IMR-90 (cell line): ENCODE measurements at regions not wholly inside any gene's neighbourhood (a gene's known extent, or its start where the extent isn't known, plus 50 kb on each side); places are given as distances from the start of the nearest gene placed in this dataset.

Source experiments
- ATAC-seq: fragments of 200-7000 bp; cut with Tn5 transposase; 2 replicates; pipeline ENCODE4 v1.9.1; 2020; ENCODE audit warnings: low read depth, mild to moderate bottlenecking, moderate library complexity
- BruUV-seq: library from RNA; stranded (reverse); fragments of 400-500 nt; replicated peaks from 2 replicates; lab custom pipeline; 2021; lab: Mats Ljungman, UMichigan
- CTCF ChIA-PET: fragments of 300-600 bp; formaldehyde crosslinking; extraction: SDS; loops from one replicate; lab custom pipeline; 2021; ENCODE audit warnings: antibody characterized with exemption; lab: Yijun Ruan, JAX
- POLR2A ChIA-PET: fragments of 300-600 bp; sonication (Branson Sonifier 250); formaldehyde crosslinking; loops from one replicate; lab custom pipeline; 2022; ENCODE audit warnings: antibody characterized with exemption; ENCODE audit not compliant: unreplicated experiment; lab: Charles Lee
- DNase-seq: peaks from one replicate; pipeline ENCODE4 v3.0.0; 2013
- H2AFZ ChIP-seq: replicated peaks from 2 replicates; pipeline ENCODE3; 2013; ENCODE audit warnings: low read length, mild to moderate bottlenecking; ENCODE audit not compliant: poor library complexity
- H2AK5ac ChIP-seq: 2 replicates; pipeline ENCODE4 v1.6.1; 2013; ENCODE audit warnings: low read depth, low read length, inconsistent platforms
- H2AK9ac ChIP-seq: replicated peaks from 2 replicates; pipeline ENCODE3; 2013; ENCODE audit warnings: mild to moderate bottlenecking, low read depth, low read length, moderate library complexity; ENCODE audit not compliant: poor library complexity
- H2BK120ac ChIP-seq: 2 replicates; pipeline ENCODE4 v1.6.1; 2013; ENCODE audit warnings: low read depth, low read length, inconsistent platforms
- H2BK15ac ChIP-seq: 3 replicates; pipeline ENCODE4 v1.6.1; 2013; ENCODE audit warnings: low read depth, low read length, inconsistent platforms
- H2BK20ac ChIP-seq: 2 replicates; pipeline ENCODE4 v1.6.1; 2013; ENCODE audit warnings: low read depth, mild to moderate bottlenecking, inconsistent platforms, low read length, moderate library complexity
- H2BK5ac ChIP-seq: 2 replicates; pipeline ENCODE4 v1.6.1; 2013; ENCODE audit warnings: mild to moderate bottlenecking, low read depth, low read length, inconsistent platforms; ENCODE audit not compliant: poor library complexity, severe bottlenecking
- H3K14ac ChIP-seq: replicated peaks from 2 replicates; pipeline ENCODE4 v1.6.1; 2013; ENCODE audit warnings: low read depth, low read length, inconsistent platforms
- H3K18ac ChIP-seq: 2 replicates; pipeline ENCODE4 v1.6.1; 2013; ENCODE audit warnings: low read depth, low read length, control low read depth
- H3K23ac ChIP-seq: 2 replicates; pipeline ENCODE4 v1.6.1; 2013; ENCODE audit warnings: low read depth, low read length, inconsistent platforms
- H3K27ac ChIP-seq: 2 replicates; pipeline ENCODE4 v1.5.1; 2013; ENCODE audit warnings: mild to moderate bottlenecking, control low read depth, low read length; ENCODE audit not compliant: insufficient read depth
- H3K27me3 ChIP-seq: 2 replicates; pipeline ENCODE4 v1.6.1; 2013; ENCODE audit warnings: low read length; ENCODE audit not compliant: control insufficient read depth, insufficient read depth
- H3K36me3 ChIP-seq: 2 replicates; pipeline ENCODE4 v1.6.1; 2013; ENCODE audit warnings: low read length, mixed read lengths; ENCODE audit not compliant: control insufficient read depth, insufficient read depth
- H3K4ac ChIP-seq: 2 replicates; pipeline ENCODE4 v1.6.1; 2013; ENCODE audit warnings: low read depth, low read length, inconsistent platforms
- H3K4me1 ChIP-seq: 2 replicates; pipeline ENCODE4 v1.6.1; 2013; ENCODE audit warnings: low read length, mixed read lengths; ENCODE audit not compliant: control insufficient read depth, insufficient read depth
- H3K4me2 ChIP-seq: 2 replicates; pipeline ENCODE4 v1.6.1; 2013; ENCODE audit warnings: low read depth, mild to moderate bottlenecking, control low read depth, low read length, moderate library complexity
- H3K4me3 ChIP-seq: 2 replicates; pipeline ENCODE4 v1.5.1; 2013; ENCODE audit warnings: low read depth, mild to moderate bottlenecking, control low read depth, low read length, moderate library complexity; ENCODE audit not compliant: insufficient read depth
- H3K56ac ChIP-seq: 2 replicates; pipeline ENCODE4 v1.6.1; 2013; ENCODE audit warnings: low read length, inconsistent platforms; ENCODE audit not compliant: insufficient read depth; ENCODE audit errors: extremely low read depth
- H3K79me1 ChIP-seq, 2 experiments: 2 replicates each; pipeline ENCODE4 v1.6.1; 2013; ENCODE audit warnings: low read length in 2 of 2, inconsistent platforms in 1 of 2, low read depth in 1 of 2
- H3K9ac ChIP-seq: 2 replicates; pipeline ENCODE4 v1.6.1; 2013; ENCODE audit warnings: low read depth, low read length, control low read depth
- H3K9me1 ChIP-seq: 2 replicates; pipeline ENCODE4 v1.6.1; 2013; ENCODE audit warnings: low read length, inconsistent platforms; ENCODE audit not compliant: insufficient read depth
- H3K9me3 ChIP-seq: 2 replicates; pipeline ENCODE4 v1.6.1; 2013; ENCODE audit warnings: low read length; ENCODE audit not compliant: control insufficient read depth, insufficient read depth
- H4K20me1 ChIP-seq: 2 replicates; pipeline ENCODE4 v1.6.1; 2013; ENCODE audit warnings: low read length, inconsistent platforms; ENCODE audit not compliant: insufficient read depth
- H4K5ac ChIP-seq: 2 replicates; pipeline ENCODE4 v1.6.1; 2013; ENCODE audit warnings: mild to moderate bottlenecking, low read depth, low read length, control low read depth
- H4K8ac ChIP-seq, 2 experiments: 2 replicates each; pipeline ENCODE4 v1.6.1; 2013; ENCODE audit warnings: low read depth in 2 of 2, low read length in 2 of 2, control low read depth in 1 of 2, inconsistent platforms in 1 of 2
- H4K91ac ChIP-seq: 2 replicates; pipeline ENCODE4 v1.6.1; 2013; ENCODE audit warnings: low read depth, low read length, inconsistent platforms; ENCODE audit not compliant: insufficient read depth
- CTCF ChIP-seq: conservative IDR thresholded peaks from 2 replicates; pipeline ENCODE4 v1.5.1; 2012; ENCODE audit warnings: mild to moderate bottlenecking, low read depth, low read length, improper control_type of control experiment
- ELK1 ChIP-seq: fragments of 150-350 bp; IDR thresholded peaks from 2 replicates; pipeline ENCODE4 v1.6.1; 2016; ENCODE audit warnings: low read depth, mild to moderate bottlenecking, low read length, moderate library complexity, borderline replicate concordance
- RCOR1 ChIP-seq: IDR thresholded peaks from 2 replicates; pipeline ENCODE4 v1.6.1; 2012; ENCODE audit warnings: mild to moderate bottlenecking, low read length, improper control_type of control experiment; ENCODE audit not compliant: insufficient replicate concordance
- WGBS, 2 experiments: methylation state at CpG; one replicate each; pipeline versions ENCODE4 v1.1.5 to v1.1.7; 2013; ENCODE audit warnings: missing lambda C conversion rate in 2 of 2; ENCODE audit not compliant: insufficient read length in 1 of 2; ENCODE audit errors: extremely low coverage in 2 of 2; 5-methylcytosine and 5-hydroxymethylcytosine counted together
- dilution Hi-C: fragments of 300-500 bp; cut with HindIII; formaldehyde crosslinking; loops from one replicate; pipeline ENCODE4 v1.14.3; 2018; ENCODE audit warnings: low sequenced_read_pairs; ENCODE audit not compliant: unreplicated experiment
- in situ Hi-C: fragments of 300-500 bp; cut with MboI; formaldehyde crosslinking; loops from 3 replicates; pipeline ENCODE4 v1.14.3; 2019; ENCODE audit warnings: low sequenced_read_pairs, inconsistent platforms, mixed read lengths
- intact Hi-C: fragments of 100-400 bp; cut with micrococcal nuclease; formaldehyde crosslinking; loops from 2 replicates; pipeline ENCODE4 v1.10.0; 2022

DNA sequence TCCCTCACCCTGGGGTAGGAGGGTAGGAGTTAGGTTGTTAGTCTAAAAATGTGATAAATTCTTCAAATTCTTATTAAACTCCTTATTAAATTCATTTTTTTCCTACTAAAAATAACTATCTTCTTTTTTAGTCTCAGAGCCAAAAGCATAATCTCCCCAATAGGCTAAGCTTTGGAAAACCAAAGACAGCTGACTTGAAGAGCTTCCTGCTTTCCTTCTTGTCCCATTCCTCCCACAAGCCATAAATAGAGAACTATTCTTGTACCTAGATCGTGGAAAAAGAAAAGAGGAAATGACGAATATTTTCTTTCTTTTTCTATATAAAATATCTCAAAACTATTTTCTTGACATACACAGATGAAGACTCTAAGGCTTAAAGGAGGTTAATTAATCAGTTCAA lies 486.9 kb downstream of the CDH8 start:
- Histone ChIP-seq H4K5ac (no peak overlapping the region), H2BK15ac (no peak overlapping the region), H4K8ac (no peak overlapping the region), H2AK5ac (no peak overlapping the region), H3K36me3 (no peaks in the 10 kb centered on the region), H3K79me1 (no peaks in the 10 kb centered on the region), H3K27ac (no peak overlapping the region), H3K4ac (no peak overlapping the region), H3K23ac (no peak overlapping the region), H2BK120ac (no peak overlapping the region), H3K9ac (no peak overlapping the region), H3K4me3 (no peak overlapping the region), H3K18ac (no peak overlapping the region), H3K14ac (no peak overlapping the region), H4K91ac (no peak overlapping the region), H2AK9ac (no peak overlapping the region), H2BK20ac (no peak overlapping the region), H2BK5ac (no peak overlapping the region), H3K9me1 (no peaks in the 10 kb centered on the region), H3K56ac (no peak overlapping the region), H4K20me1 (no peaks in the 10 kb centered on the region), H3K9me3 (no peaks in the 10 kb centered on the region; the same call in 1 of the 2 replicates), H3K27me3 (no peaks in the 10 kb centered on the region), H3K4me1 (no peaks in the 10 kb centered on the region), H3K4me2 (no peak overlapping the region), H2AFZ (no peak overlapping the region)
- ATAC-seq (no peak), DNase-seq (no peak)
- WGBS, 2 experiments = no CpG with 5 or more reads among the region's 2 CpGs
- ChIA-PET POLR2A (no interaction called here), CTCF (no interaction called here)
- intact Hi-C loops = no loop called here
- in situ Hi-C loops = no loop called here
- no TSS peak for BruUV-seq
- dilution Hi-C loops = no loop called here
- TF ChIP-seq CTCF (no peak), RCOR1 (no peak), ELK1 (no peak)
